CD14-positive monocyte (primary cell): ENCODE measurements at regions not wholly inside any gene's neighbourhood (a gene's known extent, or its start where the extent isn't known, plus 50 kb on each side); places are given as distances from the start of the nearest gene placed in this dataset.

ENCODE experiments used
- DNase-seq, 3 donors: peaks; one replicate each; pipeline ENCODE4 v3.0.0-alpha.2; 2011 to 2022
- H2AFZ ChIP-seq: 2 replicates; pipeline ENCODE4 v1.6.0; 2012; ENCODE audit warnings: mild to moderate bottlenecking, low read depth, low read length, inconsistent platforms; ENCODE audit not compliant: insufficient read depth, poor library complexity, severe bottlenecking
- H3K27ac ChIP-seq, 2 donors: 1 replicate in 1 of 2; 2 replicates in 1 of 2; pipeline ENCODE4 v1.5.1; 2012 to 2013; ENCODE audit warnings: low read length in 2 of 2, control low read depth in 1 of 2, inconsistent platforms in 1 of 2, low read depth in 1 of 2, mild to moderate bottlenecking in 1 of 2
- H3K27me3 ChIP-seq, 2 donors: one replicate each; pipeline versions ENCODE4 v1.6.0 to v1.6.1; 2011 to 2013; ENCODE audit warnings: low read length in 2 of 2; ENCODE audit not compliant: control insufficient read depth in 2 of 2, insufficient read depth in 2 of 2
- H3K36me3 ChIP-seq, 2 donors: replicated peaks in 1 of 2; 1 replicate in 1 of 2; 2 replicates in 1 of 2; pipeline versions ENCODE4 v1.5.1 to v1.6.1; 2012 to 2013; ENCODE audit warnings: low read length in 2 of 2, control low read depth in 1 of 2, inconsistent platforms in 1 of 2, mild to moderate bottlenecking in 1 of 2; ENCODE audit not compliant: insufficient read depth in 2 of 2, control insufficient read depth in 1 of 2
- H3K4me1 ChIP-seq, 2 donors: 1 replicate in 1 of 2; 2 replicates in 1 of 2; pipeline versions ENCODE4 v1.5.1 to v1.6.1; 2012 to 2013; ENCODE audit warnings: low read length in 2 of 2, control low read depth in 1 of 2, inconsistent platforms in 1 of 2, mild to moderate bottlenecking in 1 of 2, moderate library complexity in 1 of 2; ENCODE audit not compliant: insufficient read depth in 2 of 2, control insufficient read depth in 1 of 2
- H3K4me2 ChIP-seq: replicated peaks from 2 replicates; pipeline ENCODE3; 2012; ENCODE audit warnings: low read length, moderate library complexity, mild to moderate bottlenecking; ENCODE audit not compliant: poor library complexity, severe bottlenecking; ENCODE audit errors: extremely low read depth
- H3K4me3 ChIP-seq, 3 experiments: fragments of 200-600 bp in 1 of 3; sonication (generic) in 1 of 3; replicated peaks in 1 of 3; 1 replicate in 2 of 3; 2 replicates in 1 of 3; pipeline ENCODE4 v1.5.1; 2011 to 2013; ENCODE audit warnings: low read length in 3 of 3, mild to moderate bottlenecking in 3 of 3, control low read depth in 2 of 3, low read depth in 2 of 3, inconsistent platforms in 1 of 3, moderate library complexity in 1 of 3
- H3K79me2 ChIP-seq: 2 replicates; pipeline ENCODE4 v1.6.0; 2012; ENCODE audit warnings: mild to moderate bottlenecking, control low read depth, inconsistent platforms, low read length, moderate library complexity; ENCODE audit not compliant: insufficient read depth
- H3K9ac ChIP-seq: 2 replicates; pipeline ENCODE4 v1.6.0; 2017; ENCODE audit warnings: low read length, mild to moderate bottlenecking; ENCODE audit not compliant: insufficient read depth, poor library complexity, severe bottlenecking
- H3K9me3 ChIP-seq, 2 donors: replicated peaks in 1 of 2; 1 replicate in 1 of 2; 2 replicates in 1 of 2; pipeline versions ENCODE4 v1.5.1 to v1.6.1; 2012 to 2013; ENCODE audit warnings: low read length in 2 of 2, control low read depth in 1 of 2; ENCODE audit not compliant: control insufficient read depth in 1 of 2, insufficient read depth in 1 of 2
- H4K20me1 ChIP-seq: 2 replicates; pipeline ENCODE4 v1.6.0; 2012; ENCODE audit warnings: mild to moderate bottlenecking, low read length, control low read depth, moderate library complexity; ENCODE audit not compliant: insufficient read depth
- H3K27ac Mint-ChIP-seq, 7 donors: one replicate each; pipeline ENCODE4 v1.8.0; 2020; ENCODE audit warnings: mild to moderate bottlenecking in 7 of 7, mixed read lengths in 7 of 7, moderate library complexity in 6 of 7, inconsistent platforms in 2 of 7
- H3K27me3 Mint-ChIP-seq, 3 donors: one replicate each; pipeline ENCODE4 v1.8.0; 2021 to 2022; ENCODE audit warnings: low read depth in 3 of 3, mild to moderate bottlenecking in 3 of 3, mixed read lengths in 3 of 3, moderate library complexity in 3 of 3, inconsistent platforms in 1 of 3
- H3K36me3 Mint-ChIP-seq, 2 donors: one replicate each; pipeline ENCODE4 v1.8.0; 2020; ENCODE audit warnings: mixed read lengths in 2 of 2, inconsistent platforms in 1 of 2, mild to moderate bottlenecking in 1 of 2
- H3K4me1 Mint-ChIP-seq: one replicate; pipeline ENCODE4 v1.8.0; 2020; ENCODE audit warnings: mild to moderate bottlenecking, mixed read lengths
- H3K4me3 Mint-ChIP-seq, 2 donors: one replicate each; pipeline ENCODE4 v1.8.0; 2020; ENCODE audit warnings: mild to moderate bottlenecking in 2 of 2, mixed read lengths in 2 of 2, moderate library complexity in 1 of 2
- H3K9me3 Mint-ChIP-seq, 7 donors: one replicate each; pipeline ENCODE4 v1.8.0; 2020 to 2022; ENCODE audit warnings: mixed read lengths in 7 of 7, mild to moderate bottlenecking in 6 of 7, moderate library complexity in 6 of 7, inconsistent platforms in 2 of 7
- WGBS: methylation state at CpG from one replicate; pipeline ENCODE4 v1.1.5; 2013; ENCODE audit warnings: missing lambda C conversion rate; ENCODE audit not compliant: insufficient coverage; 5-methylcytosine and 5-hydroxymethylcytosine counted together
- intact Hi-C, 2 donors: fragments of 100-400 bp; cut with micrococcal nuclease; formaldehyde crosslinking; loops; one replicate each; pipeline versions ENCODE4 v1.15.0 to v1.15.1; 2023
- TF ChIP-seq, protein P1 (sequence below): fragments of 200-600 bp; IDR thresholded peaks from one replicate; pipeline ENCODE4 v1.8.0; 2022; ENCODE audit warnings: antibody characterized with exemption, mild to moderate bottlenecking

DNA sequence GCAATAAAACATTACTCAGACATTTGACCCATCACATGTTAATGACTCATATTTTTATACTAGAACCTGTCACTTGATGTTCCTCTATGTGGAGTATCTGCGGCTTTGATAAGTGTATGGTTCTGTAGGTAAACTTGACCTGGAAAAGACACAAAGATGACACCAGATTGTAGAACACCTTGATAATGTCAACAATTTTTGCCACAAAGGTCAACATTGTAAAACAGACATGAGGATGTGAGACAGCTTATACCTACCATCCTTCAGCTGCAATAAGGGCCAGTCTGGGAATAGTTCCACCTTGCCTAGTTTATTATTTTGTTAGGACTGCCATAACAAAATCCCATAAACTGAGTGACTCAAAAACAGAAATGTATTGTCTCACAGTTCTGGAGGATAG, 202.4 kb downstream of the LMBRD1 start:
- H3K27ac ChIP-seq = no peak overlapping the region
- Mint-ChIP-seq H3K9me3 (no peaks in the 10 kb centered on the region), H3K36me3 (no peaks in the 10 kb centered on the region), H3K27ac (no peak overlapping the region), H3K4me1 (no peaks in the 10 kb centered on the region), H3K27me3 (peaks cover 0 to 2% (median 0%) of the 10 kb centered on the region in 3 donors), H3K4me3 (no peak overlapping the region)
- H3K4me2 ChIP-seq = no peak overlapping the region
- no peaks in the 10 kb centered on the region for H4K20me1 ChIP-seq
- no peak overlapping the region for H3K4me3 ChIP-seq
- intact Hi-C loops = no loop called here
- no peaks in the 10 kb centered on the region for H3K4me1 ChIP-seq
- no peaks in the 10 kb centered on the region for H3K36me3 ChIP-seq
- H3K27me3 ChIP-seq = no peaks in the 10 kb centered on the region
- no CpG with 5 or more reads among the region's 1 CpG for WGBS
- DNase-seq = no peak
- H3K79me2 ChIP-seq = no peaks in the 10 kb centered on the region
- TF ChIP-seq, protein P1, sequence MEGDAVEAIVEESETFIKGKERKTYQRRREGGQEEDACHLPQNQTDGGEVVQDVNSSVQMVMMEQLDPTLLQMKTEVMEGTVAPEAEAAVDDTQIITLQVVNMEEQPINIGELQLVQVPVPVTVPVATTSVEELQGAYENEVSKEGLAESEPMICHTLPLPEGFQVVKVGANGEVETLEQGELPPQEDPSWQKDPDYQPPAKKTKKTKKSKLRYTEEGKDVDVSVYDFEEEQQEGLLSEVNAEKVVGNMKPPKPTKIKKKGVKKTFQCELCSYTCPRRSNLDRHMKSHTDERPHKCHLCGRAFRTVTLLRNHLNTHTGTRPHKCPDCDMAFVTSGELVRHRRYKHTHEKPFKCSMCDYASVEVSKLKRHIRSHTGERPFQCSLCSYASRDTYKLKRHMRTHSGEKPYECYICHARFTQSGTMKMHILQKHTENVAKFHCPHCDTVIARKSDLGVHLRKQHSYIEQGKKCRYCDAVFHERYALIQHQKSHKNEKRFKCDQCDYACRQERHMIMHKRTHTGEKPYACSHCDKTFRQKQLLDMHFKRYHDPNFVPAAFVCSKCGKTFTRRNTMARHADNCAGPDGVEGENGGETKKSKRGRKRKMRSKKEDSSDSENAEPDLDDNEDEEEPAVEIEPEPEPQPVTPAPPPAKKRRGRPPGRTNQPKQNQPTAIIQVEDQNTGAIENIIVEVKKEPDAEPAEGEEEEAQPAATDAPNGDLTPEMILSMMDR = no peak
- H3K9ac ChIP-seq = no peak overlapping the region
- no peaks in the 10 kb centered on the region for H3K9me3 ChIP-seq
- no peak overlapping the region for H2AFZ ChIP-seq

DNA sequence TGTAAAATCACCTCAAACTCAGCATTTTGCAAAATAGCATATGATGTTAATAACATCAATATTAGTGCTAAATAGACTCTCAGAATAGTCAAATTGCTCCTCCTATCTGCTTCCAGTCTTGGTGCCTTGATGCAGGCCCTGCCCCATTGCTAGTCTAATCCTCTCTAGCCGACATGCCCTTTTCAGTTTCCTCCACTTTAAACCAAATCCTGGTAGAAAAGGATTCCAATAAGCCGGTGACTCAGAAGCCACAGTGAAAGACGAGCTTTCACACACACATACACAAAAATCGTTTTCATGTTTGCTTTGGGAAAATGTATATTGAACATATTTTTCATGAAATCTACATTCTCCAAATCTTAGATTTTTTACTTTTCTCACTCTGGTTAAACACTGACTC, 203.1 kb downstream of the LMBRD1 start:
- TF ChIP-seq, protein P1 = no peak
- H2AFZ ChIP-seq = no peak overlapping the region
- Mint-ChIP-seq H3K4me3 (no peak overlapping the region), H3K27me3 (peaks cover 0 to 2% (median 2%) of the 10 kb centered on the region in 3 donors), H3K4me1 (no peaks in the 10 kb centered on the region), H3K27ac (no peak overlapping the region), H3K36me3 (no peaks in the 10 kb centered on the region), H3K9me3 (peaks cover 0 to under 1% (median 0%) of the 10 kb centered on the region in 7 donors)
- DNase-seq = no peak
- no peak overlapping the region for H3K9ac ChIP-seq
- no peak overlapping the region for H3K4me2 ChIP-seq
- intact Hi-C loops = no loop called here
- H3K36me3 ChIP-seq = no peaks in the 10 kb centered on the region
- 80% methylated on average over 1 of the region's 4 CpGs for WGBS
- H3K27me3 ChIP-seq = no peaks in the 10 kb centered on the region
- no peaks in the 10 kb centered on the region for H3K4me1 ChIP-seq
- no peaks in the 10 kb centered on the region for H4K20me1 ChIP-seq
- H3K9me3 ChIP-seq = no peaks in the 10 kb centered on the region
- H3K27ac ChIP-seq = no peak overlapping the region
- H3K4me3 ChIP-seq = no peak overlapping the region
- H3K79me2 ChIP-seq = no peaks in the 10 kb centered on the region
